Kidney tubule cell (primary cell): ENCODE measurements at regions not wholly inside any gene's neighbourhood (a gene's known extent, or its start where the extent isn't known, plus 50 kb on each side); places are given as distances from the start of the nearest gene placed in this dataset.

ENCODE experiments used
- DNase-seq: peaks from one replicate; pipeline ENCODE4 v3.0.0-alpha.2; 2018; ENCODE audit warnings: low spot score

- peak; percentile 34 for DNase-seq
Measured at GRCh38 chr7:12456506-12456905, 52.8 kb upstream of the VWDE start.

DNA sequence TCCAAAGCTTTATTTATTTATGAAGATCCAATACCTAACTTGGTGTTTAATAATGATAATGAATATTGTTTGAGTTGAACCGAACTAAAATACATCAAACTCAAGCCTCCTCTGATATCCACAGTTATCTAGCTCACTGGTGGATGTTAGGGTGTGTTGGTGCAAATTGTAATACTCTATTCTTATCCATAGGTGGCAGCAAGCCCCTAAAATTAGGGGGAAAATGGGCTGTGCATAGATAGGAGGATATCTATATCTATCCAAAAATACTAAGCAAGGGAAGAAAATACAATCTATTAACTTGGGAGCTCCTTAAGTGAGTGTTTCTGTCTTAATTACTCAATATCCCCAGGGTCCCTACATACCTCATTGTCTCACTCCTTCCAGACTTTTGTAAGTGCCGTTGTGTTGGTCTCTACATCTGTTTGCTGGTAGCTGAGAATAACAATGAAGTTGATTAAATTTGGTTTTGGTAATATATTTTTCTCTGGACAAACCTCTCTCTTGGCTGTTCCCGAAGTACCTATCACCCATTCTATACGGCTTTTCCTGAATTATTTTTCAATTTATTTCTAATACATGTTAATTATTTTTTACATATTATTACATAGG, 55.0 kb upstream of the VWDE start:
- DNase-seq: peak; percentile 53

GRCh38 chr7:12467837-12468236, 64.2 kb upstream of the VWDE start:
- DNase-seq: no peak

DNA sequence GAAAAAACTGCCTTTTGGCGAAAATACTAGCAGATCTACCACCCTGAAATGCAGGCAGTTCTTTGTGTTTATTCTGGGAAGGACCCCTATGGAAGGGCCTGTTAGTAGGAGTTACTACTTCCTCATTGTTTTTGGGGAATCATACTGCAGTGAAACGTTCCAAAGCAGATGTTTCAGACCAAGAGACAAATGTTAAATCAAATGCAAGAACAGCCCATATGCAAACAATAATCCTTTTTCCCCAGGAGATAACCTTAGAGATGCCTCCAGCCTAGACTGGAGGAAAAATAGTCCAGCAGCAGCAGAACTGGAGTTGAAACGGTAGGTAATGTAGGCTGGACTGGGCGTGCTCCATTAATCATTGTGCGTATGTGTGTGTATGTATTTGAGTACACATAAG, 65.9 kb upstream of the VWDE start:
- DNase-seq: no peak

DNA sequence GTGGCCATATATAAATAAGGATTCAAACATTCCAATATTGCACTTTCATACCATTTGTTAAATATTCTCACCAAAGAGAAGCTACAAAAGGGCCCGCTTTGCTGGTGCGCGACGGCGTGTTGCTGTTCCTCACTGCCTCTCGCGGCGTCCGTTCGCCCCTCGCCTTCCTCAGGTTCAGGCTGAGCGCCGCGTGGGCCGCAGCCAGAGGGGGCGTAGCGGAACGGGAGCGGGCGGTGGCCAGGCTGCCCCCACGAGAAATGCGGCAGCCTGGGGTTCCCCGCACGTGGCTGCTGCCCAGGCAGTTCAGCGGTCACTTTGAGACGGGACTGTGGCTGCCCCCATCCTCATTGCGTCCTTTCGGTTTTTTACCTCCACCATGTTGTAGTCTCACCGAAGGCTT, 67.3 kb upstream of the VWDE start:
- no peak for DNase-seq

- DNase-seq: no peak
Measured at GRCh38 chr7:12474035-12474434, 70.4 kb upstream of the VWDE start.

DNA sequence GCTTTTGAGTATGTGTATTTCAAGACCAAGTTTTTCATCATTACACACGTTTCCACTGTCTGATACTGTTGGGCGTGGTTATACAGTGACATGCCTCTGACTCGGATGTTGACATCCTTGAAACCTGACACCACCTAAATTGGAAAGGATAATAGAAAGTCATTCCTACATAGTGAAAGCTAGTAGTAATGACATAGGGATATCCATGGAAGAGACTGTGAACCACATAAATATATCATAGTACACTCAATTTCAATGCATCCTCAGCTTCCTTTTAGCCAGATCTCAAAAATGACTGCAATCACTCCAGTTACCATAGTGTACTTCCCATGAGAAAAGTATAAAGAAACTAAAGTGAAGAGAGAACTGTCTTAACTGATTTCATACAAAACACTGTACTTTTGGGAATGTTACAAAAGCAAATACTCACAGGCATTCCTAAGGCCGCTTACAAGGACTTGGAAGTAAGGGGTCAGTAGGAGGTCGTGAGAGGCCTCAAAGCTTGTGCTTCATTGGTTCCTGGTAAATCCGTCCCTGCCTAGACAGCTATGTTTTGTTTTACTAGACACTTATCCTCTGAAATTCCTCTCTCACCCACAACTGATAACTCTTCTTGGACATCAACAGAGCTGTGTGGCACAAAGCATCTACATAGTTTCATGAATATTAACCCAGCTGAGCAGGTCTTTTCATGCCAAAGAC, 71.8 kb upstream of the VWDE start:
- peak; percentile 24 for DNase-seq

DNA sequence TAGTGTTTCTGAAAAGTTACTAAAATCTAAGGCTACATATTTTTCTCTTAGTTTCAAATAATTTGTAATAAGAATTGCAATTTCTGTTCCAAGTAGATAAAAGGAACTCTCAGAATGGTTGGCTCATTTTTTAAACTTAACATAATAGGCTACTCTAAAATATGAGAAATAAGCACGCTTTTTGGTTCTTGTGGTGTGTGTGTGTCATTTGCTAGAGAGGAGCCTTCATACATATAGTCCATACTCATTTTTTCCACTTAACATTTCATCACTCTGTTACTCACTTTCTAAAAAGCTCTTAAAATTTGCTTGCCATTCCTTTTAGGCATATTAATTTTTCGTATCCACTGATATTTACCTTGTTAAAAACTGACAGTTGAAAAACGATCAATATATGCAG, 74.0 kb upstream of the VWDE start:
- DNase-seq: no peak

- no peak for DNase-seq
Measured at GRCh38 chr7:12481722-12482121, 78.1 kb upstream of the VWDE start.

GRCh38 chr7:12485845-12486244, 82.2 kb upstream of the VWDE start:
- DNase-seq: no peak

GRCh38 chr7:12488341-12488740, 82.2 kb upstream of the SCIN start:
- DNase-seq: no peak

DNA sequence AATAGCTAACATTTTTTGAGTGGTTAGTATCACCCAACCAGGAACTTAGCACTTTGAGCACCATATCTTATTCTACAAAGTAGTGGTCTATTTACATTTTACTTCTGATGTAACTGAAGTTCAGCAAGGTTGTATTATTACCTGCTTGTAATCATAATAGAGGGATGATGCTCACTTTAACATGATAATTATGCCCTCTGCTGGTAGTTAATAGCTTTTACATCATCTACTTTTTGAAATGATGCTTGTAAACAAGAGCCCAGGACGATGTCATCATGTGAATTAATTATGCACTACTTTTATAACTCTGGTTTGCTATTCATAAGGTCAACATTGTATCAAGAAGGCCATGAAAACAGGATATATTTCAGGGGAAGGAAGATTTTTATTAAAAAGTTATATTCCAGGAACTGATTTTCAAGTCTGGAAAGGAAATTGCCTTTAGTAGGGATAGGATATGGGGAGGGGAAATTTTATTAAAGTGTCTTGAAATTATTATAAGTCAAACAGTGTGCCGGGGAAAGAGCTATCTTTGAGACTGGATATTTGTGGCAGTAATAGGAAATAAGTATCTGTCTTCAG, 80.3 kb upstream of the SCIN start:
- peak; percentile 54 for DNase-seq

DNA sequence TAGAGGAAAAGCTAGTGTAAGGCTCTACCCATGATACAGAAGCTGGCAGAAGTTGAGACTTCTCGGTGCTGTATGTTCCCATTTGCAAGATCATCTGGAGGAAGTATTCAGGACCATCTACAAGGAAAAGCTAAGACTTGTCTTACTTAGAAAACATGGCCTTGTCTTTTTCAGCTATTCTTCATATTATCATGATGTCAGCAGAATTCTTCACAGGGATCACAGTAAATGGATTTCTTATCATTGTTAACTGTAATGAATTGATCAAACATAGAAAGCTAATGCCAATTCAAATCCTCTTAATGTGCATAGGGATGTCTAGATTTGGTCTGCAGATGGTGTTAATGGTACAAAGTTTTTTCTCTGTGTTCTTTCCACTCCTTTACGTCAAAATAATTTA, 79.6 kb upstream of the SCIN start:
- no peak for DNase-seq

DNA sequence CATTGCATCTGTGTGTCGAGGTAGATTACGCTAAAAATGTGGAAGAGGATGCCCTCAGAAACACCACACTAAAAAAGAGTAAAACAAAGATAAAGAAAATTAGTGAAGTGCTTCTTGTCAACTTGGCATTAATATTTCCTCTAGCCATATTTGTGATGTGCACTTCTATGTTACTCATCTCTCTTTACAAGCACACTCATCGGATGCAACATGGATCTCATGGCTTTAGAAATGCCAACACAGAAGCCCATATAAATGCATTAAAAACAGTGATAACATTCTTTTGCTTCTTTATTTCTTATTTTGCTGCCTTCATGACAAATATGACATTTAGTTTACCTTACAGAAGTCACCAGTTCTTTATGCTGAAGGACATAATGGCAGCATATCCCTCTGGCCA, 79.0 kb upstream of the SCIN start:
- DNase-seq: no peak

GRCh38 chr7:12493407-12493806, 77.1 kb upstream of the SCIN start:
- peak; percentile 17 for DNase-seq

DNA sequence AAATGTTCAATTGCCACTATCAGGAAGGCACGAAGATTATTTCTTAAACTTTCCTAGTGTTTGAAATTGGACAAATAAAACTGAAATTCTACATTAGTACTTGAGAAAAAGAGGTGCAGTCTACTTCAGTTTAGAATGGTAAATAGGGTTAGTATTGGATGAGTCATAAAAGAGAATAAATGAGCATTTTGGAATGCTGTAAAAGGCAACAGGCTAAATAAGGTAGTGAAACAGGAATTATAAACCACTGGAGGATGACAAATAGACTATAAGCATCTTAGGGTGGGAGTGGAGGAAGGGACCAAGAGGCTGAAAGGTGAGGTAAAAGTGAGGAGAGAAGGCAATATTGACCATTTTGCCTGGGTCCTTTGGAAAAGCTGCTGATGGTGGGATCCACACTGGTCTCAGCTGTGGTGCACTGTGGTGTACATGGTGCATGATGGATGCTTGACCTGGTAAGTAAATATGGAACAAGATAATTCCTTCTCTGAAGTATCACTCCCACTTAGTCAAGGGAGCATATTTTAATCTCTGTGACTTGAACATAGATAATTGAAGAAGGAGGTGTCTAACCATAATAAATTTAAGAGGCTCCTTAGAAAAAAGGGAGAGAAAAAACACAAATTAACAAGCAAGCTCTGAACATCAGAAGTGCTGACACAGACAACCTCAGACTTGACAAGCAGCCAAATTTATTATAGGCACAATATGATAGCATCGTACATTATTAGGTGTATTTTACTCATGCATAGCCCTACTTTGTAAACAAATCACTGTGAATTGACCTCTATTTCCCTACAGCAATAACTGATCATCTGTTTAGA, 76.4 kb upstream of the SCIN start:
- DNase-seq: peak; percentile 17

DNA sequence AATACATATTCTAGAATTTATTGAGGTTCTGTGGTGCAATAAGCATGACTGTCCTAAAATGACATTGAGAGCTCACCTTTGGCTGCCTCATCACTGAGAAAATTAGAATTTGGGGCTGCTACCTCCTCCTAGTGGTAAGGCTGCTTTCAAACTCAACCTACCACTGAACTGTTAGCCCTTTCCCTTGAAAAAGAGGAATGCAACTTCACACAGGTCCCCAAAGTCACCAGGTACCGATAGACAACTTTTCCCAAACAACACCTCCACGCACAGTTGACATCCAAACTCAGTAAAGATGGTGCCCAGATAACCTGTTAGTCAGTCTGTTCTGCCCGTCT, 75.9 kb upstream of the SCIN start:
- no peak for DNase-seq

DNA sequence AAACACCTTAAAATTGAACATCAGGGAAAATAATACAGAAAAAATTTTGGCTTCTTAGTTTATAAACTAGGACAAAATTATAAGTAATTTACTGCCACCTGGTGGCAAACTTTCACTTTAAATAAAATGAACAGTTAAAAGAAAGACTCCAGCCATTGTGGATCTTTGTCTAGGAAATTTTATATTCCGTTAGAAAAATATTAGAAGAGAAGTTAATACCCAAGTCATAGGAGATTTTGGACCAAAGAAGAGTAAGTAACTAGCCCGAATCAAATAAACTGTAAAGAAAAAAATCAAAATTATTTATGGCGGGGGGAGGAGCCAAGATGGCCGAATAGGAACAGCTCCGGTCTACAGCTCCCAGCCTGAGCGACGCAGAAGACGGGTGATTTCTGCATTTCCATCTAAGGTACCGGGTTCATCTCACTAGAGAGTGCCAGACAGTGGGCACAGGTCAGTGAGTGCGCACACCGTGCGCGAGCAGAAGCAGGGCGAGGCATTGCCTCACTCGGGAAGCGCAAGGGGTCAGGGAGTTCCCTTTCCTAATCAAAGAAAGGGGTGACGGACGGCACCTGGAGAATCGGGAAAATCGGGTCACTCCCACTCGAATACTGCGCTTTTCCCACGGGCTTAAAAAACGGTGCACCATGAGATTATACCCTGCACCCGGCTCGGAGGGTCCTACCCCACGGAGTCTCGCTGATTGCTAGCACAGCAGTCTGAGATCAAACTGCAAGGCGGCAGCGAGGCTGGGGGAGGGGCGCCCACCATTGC, 73.4 kb upstream of the SCIN start:
- DNase-seq: peak; percentile 63

GRCh38 chr7:12504149-12504548, 66.4 kb upstream of the SCIN start:
- peak; percentile 13 for DNase-seq

GRCh38 chr7:12508005-12508404, 62.5 kb upstream of the SCIN start:
- no peak for DNase-seq

GRCh38 chr7:12508554-12508953, 62.0 kb upstream of the SCIN start:
- DNase-seq: no peak

GRCh38 chr7:12517451-12517850, 53.1 kb upstream of the SCIN start:
- DNase-seq: no peak
